Erythroblast (primary cell): ENCODE measurements at regions not wholly inside any gene's neighbourhood (a gene's known extent, or its start where the extent isn't known, plus 50 kb on each side); places are given as distances from the start of the nearest gene placed in this dataset.

Source experiments
- GATA1 ChIP-seq: IDR thresholded peaks from 2 replicates; pipeline ENCODE4 v1.6.1; 2011; ENCODE audit warnings: low read depth, mild to moderate bottlenecking, control low read depth, low read length, moderate library complexity
- POLR2A ChIP-seq: IDR thresholded peaks from 2 replicates; pipeline ENCODE4 v1.6.1; 2011; ENCODE audit warnings: mild to moderate bottlenecking, low read length

- TF ChIP-seq POLR2A (no peak), GATA1 (no peak)
Measured at GRCh38 chr9:72415948-72416347, 50.9 kb upstream of the ZFAND5 start.
